Lower leg skin (tissue), 3 donors: ENCODE measurements at regions not wholly inside any gene's neighbourhood (a gene's known extent, or its start where the extent isn't known, plus 50 kb on each side); places are given as distances from the start of the nearest gene placed in this dataset.

Source experiments
- POLR2A ChIP-seq, 2 donors: fragments of 450-650 bp; IDR thresholded peaks; one replicate each; pipeline ENCODE4 v1.6.1; 2016 to 2017; ENCODE audit warnings: antibody characterized with exemption in 2 of 2, mild to moderate bottlenecking in 1 of 2, moderate library complexity in 1 of 2
- TF ChIP-seq, protein P1 (sequence below), 3 donors: fragments of 450-650 bp; IDR thresholded peaks; one replicate each; pipeline ENCODE4 v1.5.1; 2016; ENCODE audit warnings: antibody characterized with exemption in 3 of 3, mild to moderate bottlenecking in 3 of 3, moderate library complexity in 2 of 3

DNA sequence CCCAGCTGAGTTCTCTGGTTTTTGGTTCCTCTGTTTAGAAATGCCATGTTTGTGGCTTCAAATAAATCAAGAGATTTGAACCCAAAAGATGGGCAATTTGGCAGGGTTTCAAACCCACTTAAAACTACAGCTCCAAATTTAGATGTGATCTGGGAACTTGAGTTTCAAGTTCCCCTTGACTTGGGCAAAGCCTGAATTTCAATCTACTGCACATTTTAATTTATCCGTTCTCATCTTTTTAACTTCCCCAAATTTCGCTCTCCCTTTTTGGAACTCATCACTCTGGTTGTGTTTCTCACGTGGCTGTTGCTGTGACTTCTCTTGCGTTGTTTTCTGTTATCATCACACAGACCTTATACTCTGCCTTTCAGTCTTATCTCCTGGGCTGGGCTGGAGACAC, 230.9 kb downstream of the CDC5L start:
- TF ChIP-seq, protein P1, sequence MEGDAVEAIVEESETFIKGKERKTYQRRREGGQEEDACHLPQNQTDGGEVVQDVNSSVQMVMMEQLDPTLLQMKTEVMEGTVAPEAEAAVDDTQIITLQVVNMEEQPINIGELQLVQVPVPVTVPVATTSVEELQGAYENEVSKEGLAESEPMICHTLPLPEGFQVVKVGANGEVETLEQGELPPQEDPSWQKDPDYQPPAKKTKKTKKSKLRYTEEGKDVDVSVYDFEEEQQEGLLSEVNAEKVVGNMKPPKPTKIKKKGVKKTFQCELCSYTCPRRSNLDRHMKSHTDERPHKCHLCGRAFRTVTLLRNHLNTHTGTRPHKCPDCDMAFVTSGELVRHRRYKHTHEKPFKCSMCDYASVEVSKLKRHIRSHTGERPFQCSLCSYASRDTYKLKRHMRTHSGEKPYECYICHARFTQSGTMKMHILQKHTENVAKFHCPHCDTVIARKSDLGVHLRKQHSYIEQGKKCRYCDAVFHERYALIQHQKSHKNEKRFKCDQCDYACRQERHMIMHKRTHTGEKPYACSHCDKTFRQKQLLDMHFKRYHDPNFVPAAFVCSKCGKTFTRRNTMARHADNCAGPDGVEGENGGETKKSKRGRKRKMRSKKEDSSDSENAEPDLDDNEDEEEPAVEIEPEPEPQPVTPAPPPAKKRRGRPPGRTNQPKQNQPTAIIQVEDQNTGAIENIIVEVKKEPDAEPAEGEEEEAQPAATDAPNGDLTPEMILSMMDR (IDR thresholded peaks at IDR 0.05), result no peak
- TF ChIP-seq POLR2A (IDR thresholded peaks at IDR 0.05), result no peak
